Suprapubic skin (tissue), 4 donors: ENCODE measurements at regions not wholly inside any gene's neighbourhood (a gene's known extent, or its start where the extent isn't known, plus 50 kb on each side); places are given as distances from the start of the nearest gene placed in this dataset.

ENCODE experiments used
- DNase-seq, 2 donors: peaks; one replicate each; pipeline ENCODE4 v3.0.0-alpha.2; 2019; ENCODE audit warnings: low spot score in 2 of 2
- H3K27ac ChIP-seq: fragments of 200-600 bp; sonication (generic); one replicate; pipeline ENCODE4 v1.5.1; 2019
- H3K27me3 ChIP-seq: fragments of 200-600 bp; sonication (generic); one replicate; pipeline ENCODE4 v1.5.1; 2019
- H3K36me3 ChIP-seq: fragments of 200-600 bp; sonication (generic); one replicate; pipeline ENCODE4 v1.5.1; 2019
- H3K4me1 ChIP-seq: fragments of 200-600 bp; sonication (generic); one replicate; pipeline ENCODE4 v1.5.1; 2019
- H3K4me3 ChIP-seq: fragments of 200-600 bp; sonication (generic); one replicate; pipeline ENCODE4 v1.5.1; 2019; ENCODE audit warnings: mild to moderate bottlenecking
- H3K9me3 ChIP-seq: fragments of 200-600 bp; sonication (generic); one replicate; pipeline ENCODE4 v1.5.1; 2019
- EP300 ChIP-seq: sonication (generic); formaldehyde crosslinking; IDR thresholded peaks from one replicate; pipeline ENCODE4 v1.6.1; 2017; ENCODE audit warnings: antibody characterized with exemption
- POLR2A ChIP-seq, 2 donors: fragments of 450-650 bp; IDR thresholded peaks; one replicate each; pipeline ENCODE4 v1.6.1; 2017; ENCODE audit warnings: antibody characterized with exemption in 2 of 2, mild to moderate bottlenecking in 2 of 2, moderate library complexity in 2 of 2
- POLR2AphosphoS5 ChIP-seq, 3 donors: sonication (generic); formaldehyde crosslinking; IDR thresholded peaks; one replicate each; pipeline ENCODE4 v1.6.1; 2017; ENCODE audit warnings: antibody characterized with exemption in 3 of 3
- WGBS: methylation state at CpG from one replicate; pipeline ENCODE4 v1.1.5; 2018; 5-methylcytosine and 5-hydroxymethylcytosine counted together
- TF ChIP-seq, protein P1 (sequence below), 2 donors: fragments of 200-600 bp in 1 of 2; fragments of 450-650 bp in 1 of 2; sonication (generic) in 1 of 2; IDR thresholded peaks; one replicate each; pipeline ENCODE4 v1.5.1; 2016 to 2019; ENCODE audit warnings: antibody characterized with exemption in 2 of 2, mild to moderate bottlenecking in 1 of 2, moderate library complexity in 1 of 2

DNA sequence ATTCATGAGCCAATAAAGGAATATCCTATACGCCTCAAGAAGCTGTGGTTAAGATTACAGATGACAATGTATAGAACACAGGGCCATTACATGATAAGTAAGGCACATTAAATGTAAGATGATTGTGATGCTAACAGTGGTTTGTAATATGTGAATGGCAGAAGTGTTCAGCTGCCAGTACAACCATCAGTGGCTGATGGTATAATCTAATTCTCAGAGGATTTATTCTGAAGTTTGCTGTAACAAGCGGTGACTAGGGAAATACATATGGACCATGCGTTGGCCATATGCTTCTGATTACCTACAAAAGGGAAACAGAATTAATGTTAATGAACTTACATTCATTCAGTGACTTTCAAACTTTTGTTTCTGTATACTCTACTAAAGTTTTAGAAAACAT lies 750.8 kb upstream of the KLHL29 start:
- H3K4me1 ChIP-seq = no peaks in the 10 kb centered on the region
- no peaks in the 10 kb centered on the region for H3K36me3 ChIP-seq
- WGBS = 79% methylated on average over 3 of the region's 3 CpGs
- DNase-seq = no peak
- no peak overlapping the region for H3K4me3 ChIP-seq
- no peaks in the 10 kb centered on the region for H3K9me3 ChIP-seq
- no peak overlapping the region for H3K27ac ChIP-seq
- no peaks in the 10 kb centered on the region for H3K27me3 ChIP-seq
- TF ChIP-seq POLR2AphosphoS5 (IDR thresholded peaks at IDR 0.05) (no peak), POLR2A (IDR thresholded peaks at IDR 0.05) (no peak), EP300 (no peak)
- TF ChIP-seq, protein P1, sequence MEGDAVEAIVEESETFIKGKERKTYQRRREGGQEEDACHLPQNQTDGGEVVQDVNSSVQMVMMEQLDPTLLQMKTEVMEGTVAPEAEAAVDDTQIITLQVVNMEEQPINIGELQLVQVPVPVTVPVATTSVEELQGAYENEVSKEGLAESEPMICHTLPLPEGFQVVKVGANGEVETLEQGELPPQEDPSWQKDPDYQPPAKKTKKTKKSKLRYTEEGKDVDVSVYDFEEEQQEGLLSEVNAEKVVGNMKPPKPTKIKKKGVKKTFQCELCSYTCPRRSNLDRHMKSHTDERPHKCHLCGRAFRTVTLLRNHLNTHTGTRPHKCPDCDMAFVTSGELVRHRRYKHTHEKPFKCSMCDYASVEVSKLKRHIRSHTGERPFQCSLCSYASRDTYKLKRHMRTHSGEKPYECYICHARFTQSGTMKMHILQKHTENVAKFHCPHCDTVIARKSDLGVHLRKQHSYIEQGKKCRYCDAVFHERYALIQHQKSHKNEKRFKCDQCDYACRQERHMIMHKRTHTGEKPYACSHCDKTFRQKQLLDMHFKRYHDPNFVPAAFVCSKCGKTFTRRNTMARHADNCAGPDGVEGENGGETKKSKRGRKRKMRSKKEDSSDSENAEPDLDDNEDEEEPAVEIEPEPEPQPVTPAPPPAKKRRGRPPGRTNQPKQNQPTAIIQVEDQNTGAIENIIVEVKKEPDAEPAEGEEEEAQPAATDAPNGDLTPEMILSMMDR (IDR thresholded peaks at IDR 0.05) = no peak

DNA sequence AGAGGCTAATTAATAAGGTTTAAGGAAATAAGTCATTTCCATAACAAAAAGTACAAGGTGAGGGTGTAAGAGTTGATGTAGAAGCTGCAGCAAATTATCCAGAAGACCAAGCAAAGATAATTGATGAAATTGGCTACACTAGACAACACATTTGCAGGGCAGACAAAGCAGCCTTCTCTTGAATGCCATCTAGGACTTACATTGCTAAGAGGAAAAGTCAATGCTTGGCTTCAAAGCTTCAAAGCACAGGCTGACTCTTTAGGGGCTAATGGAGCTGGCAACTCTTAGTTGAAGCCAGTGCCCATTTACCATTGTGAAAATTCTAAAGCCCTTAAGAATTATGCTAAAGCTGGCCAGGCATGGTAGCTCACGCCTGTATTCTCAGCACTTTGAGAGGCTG lies 728.6 kb upstream of the KLHL29 start:
- no peaks in the 10 kb centered on the region for H3K4me1 ChIP-seq
- H3K9me3 ChIP-seq = no peaks in the 10 kb centered on the region
- no peak overlapping the region for H3K27ac ChIP-seq
- H3K4me3 ChIP-seq = no peak overlapping the region
- no peaks in the 10 kb centered on the region for H3K36me3 ChIP-seq
- no peak for TF ChIP-seq EP300
- TF ChIP-seq, protein P1 (IDR thresholded peaks at IDR 0.05) = no peak
- TF ChIP-seq POLR2AphosphoS5 (IDR thresholded peaks at IDR 0.05) = no peak
- no peak for TF ChIP-seq POLR2A (IDR thresholded peaks at IDR 0.05)
- DNase-seq = no peak
- no peaks in the 10 kb centered on the region for H3K27me3 ChIP-seq
- WGBS = 83% methylated on average over 1 of the region's 1 CpG

DNA sequence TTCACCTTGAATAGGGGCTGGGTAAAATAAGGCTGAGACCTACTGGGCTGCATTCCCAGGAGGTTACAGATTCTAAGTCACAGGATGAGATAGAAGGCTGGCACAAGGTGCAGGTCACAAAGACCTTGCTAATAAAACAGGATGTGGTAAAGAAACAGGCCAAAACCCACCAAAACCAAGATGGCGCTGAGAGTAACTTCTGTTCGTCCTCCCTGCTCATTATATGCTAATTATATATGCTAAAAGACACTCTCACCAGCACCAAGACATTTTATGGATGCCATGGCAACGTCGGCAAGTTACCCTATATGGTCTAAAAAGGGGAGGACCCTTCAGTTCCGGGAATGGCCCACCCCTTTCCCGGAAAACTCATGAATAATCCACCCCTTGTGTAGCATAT lies 711.5 kb upstream of the KLHL29 start:
- 82% methylated on average over 6 of the region's 6 CpGs for WGBS
- H3K36me3 ChIP-seq = no peaks in the 10 kb centered on the region
- H3K27me3 ChIP-seq = no peaks in the 10 kb centered on the region
- no peak overlapping the region for H3K4me3 ChIP-seq
- TF ChIP-seq EP300 (no peak), POLR2AphosphoS5 (IDR thresholded peaks at IDR 0.05) (no peak), POLR2A (IDR thresholded peaks at IDR 0.05) (no peak)
- TF ChIP-seq, protein P1 (IDR thresholded peaks at IDR 0.05) = no peak
- no peak overlapping the region for H3K27ac ChIP-seq
- no peaks in the 10 kb centered on the region for H3K9me3 ChIP-seq
- DNase-seq = no peak
- H3K4me1 ChIP-seq = no peaks in the 10 kb centered on the region

DNA sequence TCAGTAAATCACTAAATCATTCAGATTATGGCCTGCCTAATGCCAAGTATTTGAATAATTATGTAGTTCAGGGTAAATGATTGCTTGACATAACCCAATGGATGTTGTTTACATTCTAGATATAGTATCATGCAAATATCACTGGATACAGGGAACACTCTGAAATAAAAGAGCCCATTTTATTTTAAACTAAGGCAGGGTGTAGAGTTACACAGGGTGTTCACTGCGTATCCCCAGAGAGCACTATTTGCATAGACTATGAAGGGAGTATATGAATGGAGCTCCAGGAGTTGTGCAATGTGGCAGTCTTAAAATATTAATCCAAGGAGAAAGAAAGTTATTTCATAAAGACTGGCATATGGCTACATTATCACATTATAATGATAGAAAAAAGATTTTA lies 701.1 kb upstream of the KLHL29 start:
- Histone ChIP-seq H3K27me3 (no peaks in the 10 kb centered on the region), H3K27ac (no peak overlapping the region), H3K9me3 (no peaks in the 10 kb centered on the region), H3K36me3 (no peaks in the 10 kb centered on the region), H3K4me1 (no peaks in the 10 kb centered on the region), H3K4me3 (no peak overlapping the region)
- TF ChIP-seq EP300 (no peak), POLR2AphosphoS5 (IDR thresholded peaks at IDR 0.05) (no peak), POLR2A (IDR thresholded peaks at IDR 0.05) (no peak)
- TF ChIP-seq, protein P1 (IDR thresholded peaks at IDR 0.05) = no peak
- WGBS = 45% methylated on average over 1 of the region's 1 CpG
- no peak for DNase-seq

DNA sequence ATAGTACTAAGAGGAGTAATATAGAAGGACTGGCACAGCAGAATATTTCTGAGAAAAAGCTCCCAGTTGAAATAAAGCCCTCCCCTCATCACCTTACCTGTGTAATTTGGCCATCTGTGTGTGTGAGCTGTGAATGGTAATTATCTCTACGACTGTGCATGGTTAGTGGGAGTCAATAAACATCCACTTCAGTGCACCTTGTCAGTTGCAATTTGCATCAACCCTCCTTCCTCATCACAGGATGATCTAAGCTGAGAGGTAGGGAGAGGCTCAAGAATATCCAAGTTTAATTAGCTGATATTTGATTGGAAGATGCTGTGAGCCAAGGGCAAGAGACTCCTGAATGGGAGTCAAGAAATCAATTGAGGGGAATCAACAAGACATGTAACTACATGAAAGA lies 694.9 kb upstream of the KLHL29 start:
- Histone ChIP-seq H3K27me3 (no peaks in the 10 kb centered on the region), H3K9me3 (no peaks in the 10 kb centered on the region), H3K4me3 (no peak overlapping the region), H3K27ac (no peak overlapping the region), H3K36me3 (no peaks in the 10 kb centered on the region), H3K4me1 (no peaks in the 10 kb centered on the region)
- WGBS = 79% methylated on average over 1 of the region's 1 CpG
- TF ChIP-seq, protein P1 (IDR thresholded peaks at IDR 0.05) = no peak
- no peak for TF ChIP-seq POLR2A (IDR thresholded peaks at IDR 0.05)
- no peak for TF ChIP-seq POLR2AphosphoS5 (IDR thresholded peaks at IDR 0.05)
- TF ChIP-seq EP300 = no peak
- DNase-seq = no peak
